K562 (cell line): ENCODE measurements at regions not wholly inside any gene's neighbourhood (a gene's known extent, or its start where the extent isn't known, plus 50 kb on each side); places are given as distances from the start of the nearest gene placed in this dataset.

ENCODE experiments used
- ATAC-seq: fragments of 200-7000 bp; cut with Tn5 transposase; 3 replicates; pipeline ENCODE4 v1.9.1; 2020; ENCODE audit warnings: moderate library complexity
- BruUV-seq: library from RNA; stranded (reverse); fragments of 400-500 nt; replicated peaks from 2 replicates; lab custom pipeline; 2021; lab: Mats Ljungman, UMichigan
- CTCF ChIA-PET: fragments of 300-600 bp; formaldehyde crosslinking; extraction: SDS; loops from one replicate; lab custom pipeline; 2021; ENCODE audit warnings: low intra/inter-chr PET ratio; lab: Yijun Ruan, JAX
- POLR2A ChIA-PET: fragments of 300-600, 350-650 bp; sonication (Branson Sonifier 250); formaldehyde crosslinking; extraction: SDS; loops from one replicate; lab custom pipeline; 2021; ENCODE audit warnings: antibody characterized with exemption, inconsistent platforms; lab: Yijun Ruan, JAX
- DNase-seq, 4 experiments: peaks; one replicate each; pipeline versions ENCODE4 v3.0.0 to v3.0.0-alpha.2; 2011 to 2018; ENCODE audit warnings: low spot score in 3 of 4, mixed read lengths in 3 of 4; ENCODE audit errors: extremely low read depth in 1 of 4
- FAIRE-seq: peaks from 2 replicates; lab custom pipeline; 2011; peaks lifted over from hg19 to GRCh38; lab: Jason Lieb, UNC
- H2AFZ ChIP-seq: 2 replicates; pipeline ENCODE4 v1.6.0; 2011; ENCODE audit warnings: low read depth, low read length, control low read depth, inconsistent platforms
- H3K27ac ChIP-seq: fragments of 200-600 bp; 3 replicates; pipeline ENCODE4 v1.8.0; 2011; ENCODE audit warnings: low read depth, mild to moderate bottlenecking, control low read depth, inconsistent platforms, low read length, moderate library complexity, mixed read lengths; ENCODE audit errors: extremely low read depth
- H3K27me3 ChIP-seq, 2 experiments: fragments of 300-600 bp in 1 of 2; 2 replicates in 1 of 2; 3 replicates in 1 of 2; pipeline versions ENCODE4 v1.6.0 to v1.8.0; 2011; ENCODE audit warnings: inconsistent platforms in 2 of 2, low read length in 2 of 2, mild to moderate bottlenecking in 1 of 2, mixed read lengths in 1 of 2, moderate library complexity in 1 of 2; ENCODE audit not compliant: control insufficient read depth in 2 of 2, insufficient read depth in 2 of 2
- H3K36me3 ChIP-seq: fragments of 300-600 bp; 3 replicates; pipeline ENCODE4 v1.8.0; 2011; ENCODE audit warnings: mild to moderate bottlenecking, low read length, inconsistent platforms; ENCODE audit not compliant: control insufficient read depth, insufficient read depth
- H3K4me1 ChIP-seq, 2 experiments: fragments of 200-600 bp in 1 of 2; replicated peaks in 1 of 2; 2 replicates in 1 of 2; 3 replicates in 1 of 2; pipeline versions ENCODE4 v1.5.1 to v1.8.0; 2011; ENCODE audit warnings: inconsistent platforms in 2 of 2, low read length in 2 of 2, mild to moderate bottlenecking in 1 of 2, mixed read lengths in 1 of 2, moderate library complexity in 1 of 2; ENCODE audit not compliant: control insufficient read depth in 2 of 2, insufficient read depth in 2 of 2
- H3K4me2 ChIP-seq: 2 replicates; pipeline ENCODE4 v1.6.1; 2011; ENCODE audit warnings: low read length, control low read depth, inconsistent platforms, mixed read lengths; ENCODE audit not compliant: insufficient read depth
- H3K4me3 ChIP-seq: fragments of 200-600 bp; sonication (generic), shearing (Covaris generic); 2 replicates; pipeline ENCODE4 v1.5.1; 2016; ENCODE audit warnings: control low read depth, inconsistent platforms
- H3K79me2 ChIP-seq: fragments of 200-600 bp; 3 replicates; pipeline ENCODE4 v1.8.0; 2011; ENCODE audit warnings: low read length, inconsistent platforms; ENCODE audit not compliant: control insufficient read depth, insufficient read depth
- H3K9ac ChIP-seq, 2 experiments: 2 replicates each; pipeline versions ENCODE4 v1.6.0 to v1.6.1; 2011; ENCODE audit warnings: low read depth in 2 of 2, low read length in 2 of 2, control low read depth in 1 of 2, inconsistent platforms in 1 of 2, mild to moderate bottlenecking in 1 of 2, mixed read lengths in 1 of 2; ENCODE audit not compliant: insufficient read depth in 1 of 2
- H3K9me1 ChIP-seq: one replicate; pipeline ENCODE4 v1.6.0; 2011; ENCODE audit warnings: inconsistent platforms, mild to moderate bottlenecking, low read length, moderate library complexity; ENCODE audit not compliant: control insufficient read depth, insufficient read depth
- H3K9me3 ChIP-seq: replicated peaks from 2 replicates; pipeline ENCODE4 v1.5.1; 2011; ENCODE audit warnings: low read depth, low read length, inconsistent platforms; ENCODE audit not compliant: control insufficient read depth, insufficient read depth
- H4K20me1 ChIP-seq: replicated peaks from 2 replicates; pipeline ENCODE4 v1.6.1; 2011; ENCODE audit warnings: low read length, inconsistent platforms, mixed read lengths; ENCODE audit not compliant: control insufficient read depth, insufficient read depth
- BCL6 ChIP-seq: fragments of 250-450 bp; sonication (Bioruptor Pico); IDR thresholded peaks from 2 replicates; pipeline ENCODE4 v1.4.0; 2020
- CBX2 ChIP-seq: fragments of 200-600 bp; sonication (generic); IDR thresholded peaks from one replicate; pipeline ENCODE4 v1.6.1; 2012; ENCODE audit warnings: mild to moderate bottlenecking, low read length, inconsistent platforms; ENCODE audit not compliant: insufficient read depth, poor library complexity, severe bottlenecking
- FOXA3 ChIP-seq, 2 experiments: fragments of 450-650 bp in 1 of 2; sonication (generic) in 1 of 2; formaldehyde crosslinking; IDR thresholded peaks in 1 of 2; conservative IDR thresholded peaks in 1 of 2; 2 replicates each; pipeline versions ENCODE4 v1.4.0 to v1.8.0; 2020 to 2022; ENCODE audit warnings: mild to moderate bottlenecking in 2 of 2, missing genetic modification reagents in 1 of 2
- GABPB2 ChIP-seq: fragments of 250-450 bp; sonication (Bioruptor Pico); conservative IDR thresholded peaks from 2 replicates; pipeline ENCODE4 v1.5.1; 2021; ENCODE audit warnings: mild to moderate bottlenecking
- NCOA4 ChIP-seq: fragments of 450-650 bp; IDR thresholded peaks from 2 replicates; pipeline ENCODE4 v1.6.1; 2018; ENCODE audit warnings: mild to moderate bottlenecking; ENCODE audit not compliant: partially characterized antibody
- PTRF ChIP-seq: fragments of 450-650 bp; IDR thresholded peaks from 2 replicates; pipeline ENCODE4 v1.6.1; 2016; ENCODE audit warnings: mild to moderate bottlenecking, missing genetic modification characterization, missing compliant biosample characterization
- SMAD3 ChIP-seq: fragments of 450-650 bp; formaldehyde crosslinking; conservative IDR thresholded peaks from 2 replicates; pipeline ENCODE4 v1.4.0; 2020; ENCODE audit warnings: mild to moderate bottlenecking
- SRF ChIP-seq, 2 experiments: fragments of 250-450, 450-650 bp in 1 of 2; sonication (Bioruptor Pico) in 1 of 2; sonication (generic) in 1 of 2; formaldehyde crosslinking; IDR thresholded peaks; 2 replicates each; pipeline versions ENCODE4 v1.5.0 to v1.5.1; 2020 to 2022; ENCODE audit warnings: mild to moderate bottlenecking in 1 of 2, missing genetic modification reagents in 1 of 2
- TEAD2 ChIP-seq: fragments of 450-650 bp; IDR thresholded peaks from 2 replicates; pipeline ENCODE4 v1.6.1; 2016; ENCODE audit warnings: missing genetic modification characterization, control low read depth, missing compliant biosample characterization
- ZEB2 ChIP-seq: fragments of 450-650 bp; IDR thresholded peaks from 2 replicates; pipeline ENCODE4 v1.6.1; 2016
- whole genome bisulfite sequencing: fragments of 100-300 bp; shearing (Covaris generic); methylation state at CpG from one replicate; pipeline ENCODE4 v1.1.6; 2016; ENCODE audit warnings: low coverage, mixed read lengths; ENCODE audit not compliant: insufficient coverage; ENCODE audit errors: missing lambda C conversion rate; 5-methylcytosine and 5-hydroxymethylcytosine counted together
- in situ Hi-C: fragments of 300-500 bp; cut with MboI; formaldehyde crosslinking; loops from 4 replicates; pipeline ENCODE4 v1.15.0; 2018; ENCODE audit warnings: inconsistent platforms, mixed read lengths
- intact Hi-C: fragments of 100-400 bp; cut with micrococcal nuclease; formaldehyde crosslinking; loops from 2 replicates; pipeline ENCODE4 v1.14.2; 2022
- TF ChIP-seq, protein P1 (sequence below): fragments of 250-450 bp; sonication (Bioruptor Pico); IDR thresholded peaks from 2 replicates; pipeline ENCODE4 v1.8.0; 2021; ENCODE audit warnings: mild to moderate bottlenecking, moderate library complexity
- TF ChIP-seq, protein P2 (sequence below): fragments of 450-650 bp; IDR thresholded peaks from 2 replicates; pipeline ENCODE4 v1.6.1; 2014; ENCODE audit warnings: low read depth, mild to moderate bottlenecking, moderate library complexity, borderline replicate concordance
- TF ChIP-seq, protein P3 (sequence below): fragments of 250-450 bp; sonication (Bioruptor Pico); IDR thresholded peaks from 2 replicates; pipeline ENCODE4 v1.8.0; 2022; ENCODE audit warnings: moderate library complexity, mild to moderate bottlenecking, inconsistent platforms

DNA sequence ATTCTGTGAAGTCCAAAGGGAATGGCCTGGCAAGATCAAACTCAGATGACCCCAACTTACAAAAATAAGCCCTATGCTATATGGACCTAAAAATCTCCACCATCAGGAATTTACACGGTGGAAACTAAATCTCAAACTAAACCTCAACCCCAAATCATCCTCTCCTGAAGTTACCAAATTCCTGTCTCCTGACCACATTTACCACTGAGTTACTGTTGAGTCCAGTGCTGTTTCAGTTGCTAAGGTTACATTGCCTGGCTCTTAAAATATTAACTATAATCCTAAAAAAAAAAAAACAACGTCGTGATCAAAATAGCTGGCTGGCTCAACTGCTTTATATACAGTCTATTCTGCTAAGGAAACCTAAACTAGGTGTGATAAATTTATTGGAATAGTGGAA, 315.2 kb upstream of the SLIT2 start:
- intact Hi-C loops: no loop called here
- Histone ChIP-seq H4K20me1 (no peaks in the 10 kb centered on the region), H3K27me3 (no peaks in the 10 kb centered on the region), H3K4me1 (no peaks in the 10 kb centered on the region), H3K4me2 (no peak overlapping the region), H2AFZ (no peak overlapping the region), H3K9me3 (no peaks in the 10 kb centered on the region), H3K79me2 (no peaks in the 10 kb centered on the region), H3K9me1 (no peaks in the 10 kb centered on the region), H3K4me3 (no peak overlapping the region), H3K36me3 (no peaks in the 10 kb centered on the region), H3K9ac (no peak overlapping the region), H3K27ac (no peak overlapping the region)
- POLR2A ChIA-PET: no interaction called here
- CTCF ChIA-PET: no interaction called here
- no peak for TF ChIP-seq NCOA4
- no peak for TF ChIP-seq PTRF (tag)
- TF ChIP-seq ZEB2: no peak
- no peak for TF ChIP-seq SMAD3 (CRISPR knock-in tag)
- TF ChIP-seq GABPB2 (CRISPR knock-in tag): no peak
- TF ChIP-seq FOXA3 (CRISPR knock-in tag; conservative IDR thresholded peaks at IDR 0.05 in 1 of 2, IDR thresholded peaks at IDR 0.05 in 1 of 2): no peak
- TF ChIP-seq, protein P1, sequence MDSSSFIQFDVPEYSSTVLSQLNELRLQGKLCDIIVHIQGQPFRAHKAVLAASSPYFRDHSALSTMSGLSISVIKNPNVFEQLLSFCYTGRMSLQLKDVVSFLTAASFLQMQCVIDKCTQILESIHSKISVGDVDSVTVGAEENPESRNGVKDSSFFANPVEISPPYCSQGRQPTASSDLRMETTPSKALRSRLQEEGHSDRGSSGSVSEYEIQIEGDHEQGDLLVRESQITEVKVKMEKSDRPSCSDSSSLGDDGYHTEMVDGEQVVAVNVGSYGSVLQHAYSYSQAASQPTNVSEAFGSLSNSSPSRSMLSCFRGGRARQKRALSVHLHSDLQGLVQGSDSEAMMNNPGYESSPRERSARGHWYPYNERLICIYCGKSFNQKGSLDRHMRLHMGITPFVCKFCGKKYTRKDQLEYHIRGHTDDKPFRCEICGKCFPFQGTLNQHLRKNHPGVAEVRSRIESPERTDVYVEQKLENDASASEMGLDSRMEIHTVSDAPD (CRISPR knock-in tag): no peak
- no peak for TF ChIP-seq CBX2
- TF ChIP-seq, protein P2, sequence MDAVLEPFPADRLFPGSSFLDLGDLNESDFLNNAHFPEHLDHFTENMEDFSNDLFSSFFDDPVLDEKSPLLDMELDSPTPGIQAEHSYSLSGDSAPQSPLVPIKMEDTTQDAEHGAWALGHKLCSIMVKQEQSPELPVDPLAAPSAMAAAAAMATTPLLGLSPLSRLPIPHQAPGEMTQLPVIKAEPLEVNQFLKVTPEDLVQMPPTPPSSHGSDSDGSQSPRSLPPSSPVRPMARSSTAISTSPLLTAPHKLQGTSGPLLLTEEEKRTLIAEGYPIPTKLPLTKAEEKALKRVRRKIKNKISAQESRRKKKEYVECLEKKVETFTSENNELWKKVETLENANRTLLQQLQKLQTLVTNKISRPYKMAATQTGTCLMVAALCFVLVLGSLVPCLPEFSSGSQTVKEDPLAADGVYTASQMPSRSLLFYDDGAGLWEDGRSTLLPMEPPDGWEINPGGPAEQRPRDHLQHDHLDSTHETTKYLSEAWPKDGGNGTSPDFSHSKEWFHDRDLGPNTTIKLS: no peak
- no peak for TF ChIP-seq BCL6
- no peak for TF ChIP-seq SRF (CRISPR knock-in tag; IDR thresholded peaks at IDR 0.05)
- TF ChIP-seq TEAD2 (tag): no peak
- TF ChIP-seq, protein P3, sequence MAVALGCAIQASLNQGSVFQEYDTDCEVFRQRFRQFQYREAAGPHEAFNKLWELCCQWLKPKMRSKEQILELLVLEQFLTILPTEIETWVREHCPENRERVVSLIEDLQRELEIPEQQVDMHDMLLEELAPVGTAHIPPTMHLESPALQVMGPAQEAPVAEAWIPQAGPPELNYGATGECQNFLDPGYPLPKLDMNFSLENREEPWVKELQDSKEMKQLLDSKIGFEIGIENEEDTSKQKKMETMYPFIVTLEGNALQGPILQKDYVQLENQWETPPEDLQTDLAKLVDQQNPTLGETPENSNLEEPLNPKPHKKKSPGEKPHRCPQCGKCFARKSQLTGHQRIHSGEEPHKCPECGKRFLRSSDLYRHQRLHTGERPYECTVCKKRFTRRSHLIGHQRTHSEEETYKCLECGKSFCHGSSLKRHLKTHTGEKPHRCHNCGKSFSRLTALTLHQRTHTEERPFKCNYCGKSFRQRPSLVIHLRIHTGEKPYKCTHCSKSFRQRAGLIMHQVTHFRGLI (CRISPR knock-in tag): no peak
- BruUV-seq: no TSS peak
- no peak for FAIRE-seq
- WGBS: 0% methylated on average over 3 of the region's 3 CpGs
- ATAC-seq: no peak
- no peak for DNase-seq
- in situ Hi-C loops: no loop called here
